Smooth muscle cell (in vitro differentiated cells): ENCODE measurements at regions not wholly inside any gene's neighbourhood (a gene's known extent, or its start where the extent isn't known, plus 50 kb on each side); places are given as distances from the start of the nearest gene placed in this dataset.

ENCODE experiments used
- DNase-seq: peaks from one replicate; lab custom pipeline; 2025; ENCODE audit not compliant: unreplicated experiment; lab: John Stamatoyannopoulos, UW
- H2AFZ ChIP-seq: fragments of 200-600 bp; sonication (generic); 2 replicates; pipeline ENCODE4 v1.6.0; 2016; ENCODE audit warnings: antibody characterized with exemption, low read depth, mild to moderate bottlenecking
- H3F3A ChIP-seq: fragments of 200-600 bp; sonication (generic); 2 replicates; pipeline ENCODE4 v1.6.0; 2017; ENCODE audit warnings: antibody characterized with exemption, low read depth
- H3K27ac ChIP-seq: fragments of 200-600 bp; sonication (generic); 2 replicates; pipeline ENCODE4 v1.5.1; 2016; ENCODE audit warnings: low read depth, mild to moderate bottlenecking
- H3K27me3 ChIP-seq: fragments of 200-600 bp; sonication (generic); 2 replicates; pipeline ENCODE4 v1.6.1; 2016; ENCODE audit warnings: low read depth, mild to moderate bottlenecking
- H3K36me3 ChIP-seq: fragments of 200-600 bp; sonication (generic); 2 replicates; pipeline ENCODE4 v1.5.1; 2016; ENCODE audit warnings: low read depth
- H3K4me1 ChIP-seq: fragments of 200-600 bp; sonication (generic); 2 replicates; pipeline ENCODE4 v1.5.1; 2016; ENCODE audit warnings: low read depth
- H3K4me2 ChIP-seq: fragments of 200-600 bp; sonication (generic); 2 replicates; pipeline ENCODE4 v1.6.0; 2016; ENCODE audit warnings: mild to moderate bottlenecking
- H3K4me3 ChIP-seq: fragments of 200-600 bp; sonication (generic); 2 replicates; pipeline ENCODE4 v1.5.1; 2016; ENCODE audit warnings: mild to moderate bottlenecking
- H3K79me2 ChIP-seq: fragments of 200-600 bp; sonication (generic); 2 replicates; pipeline ENCODE4 v1.6.0; 2016; ENCODE audit warnings: low read depth, mild to moderate bottlenecking
- H3K9ac ChIP-seq: fragments of 200-600 bp; sonication (generic); 2 replicates; pipeline ENCODE4 v1.6.0; 2016; ENCODE audit warnings: low read depth
- H3K9me3 ChIP-seq: fragments of 200-600 bp; sonication (generic); replicated peaks from 2 replicates; pipeline ENCODE4 v1.5.1; 2016; ENCODE audit warnings: low read depth
- H4K20me1 ChIP-seq: fragments of 200-600 bp; sonication (generic); 2 replicates; pipeline ENCODE4 v1.6.0; 2016; ENCODE audit warnings: low read depth
- WGBS: methylation state at CpG from one replicate; pipeline ENCODE4 v1.1.7; 2016; ENCODE audit warnings: low lambda C conversion rate; 5-methylcytosine and 5-hydroxymethylcytosine counted together
- TF ChIP-seq, protein P1 (sequence below): fragments of 200-600 bp; sonication (generic); IDR thresholded peaks from 2 replicates; pipeline ENCODE4 v1.5.1; 2017; ENCODE audit warnings: borderline replicate concordance, mild to moderate bottlenecking, antibody characterized with exemption; ENCODE audit not compliant: insufficient read depth, poor library complexity, severe bottlenecking

DNA sequence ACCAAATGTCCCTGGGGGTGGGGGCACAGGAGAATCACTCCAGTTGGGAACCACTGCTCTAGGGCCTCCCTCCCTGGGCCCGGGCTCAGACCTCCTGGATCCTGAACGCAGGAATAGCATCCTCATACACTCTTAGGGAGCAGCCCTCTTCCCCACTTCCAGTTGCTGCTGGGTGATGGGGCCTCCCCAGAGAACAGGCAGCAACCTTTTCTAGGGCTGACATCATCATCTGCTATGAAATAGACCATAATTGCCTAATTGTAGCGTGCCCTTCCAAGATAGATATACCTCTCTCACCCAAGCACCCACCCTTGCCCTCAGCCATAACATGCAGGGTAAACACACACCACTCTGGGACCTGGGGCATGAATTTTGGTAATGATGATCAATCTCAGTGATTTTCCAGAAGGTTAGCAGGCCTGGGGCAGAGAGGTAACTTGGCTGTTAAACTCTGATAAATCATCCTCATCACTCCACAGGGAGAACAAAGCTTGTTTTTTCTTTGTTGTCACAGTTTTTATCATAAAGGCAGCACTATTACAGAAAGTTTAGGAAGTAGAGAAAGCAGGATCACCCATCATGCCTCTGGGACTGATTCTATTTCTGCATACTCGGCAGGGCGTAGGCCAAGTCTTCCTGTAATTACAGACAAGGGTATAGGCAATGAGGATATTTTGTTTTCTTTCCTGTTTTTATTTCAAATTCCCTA lies 88.3 kb upstream of the PRDM11 start:
- TF ChIP-seq, protein P1, sequence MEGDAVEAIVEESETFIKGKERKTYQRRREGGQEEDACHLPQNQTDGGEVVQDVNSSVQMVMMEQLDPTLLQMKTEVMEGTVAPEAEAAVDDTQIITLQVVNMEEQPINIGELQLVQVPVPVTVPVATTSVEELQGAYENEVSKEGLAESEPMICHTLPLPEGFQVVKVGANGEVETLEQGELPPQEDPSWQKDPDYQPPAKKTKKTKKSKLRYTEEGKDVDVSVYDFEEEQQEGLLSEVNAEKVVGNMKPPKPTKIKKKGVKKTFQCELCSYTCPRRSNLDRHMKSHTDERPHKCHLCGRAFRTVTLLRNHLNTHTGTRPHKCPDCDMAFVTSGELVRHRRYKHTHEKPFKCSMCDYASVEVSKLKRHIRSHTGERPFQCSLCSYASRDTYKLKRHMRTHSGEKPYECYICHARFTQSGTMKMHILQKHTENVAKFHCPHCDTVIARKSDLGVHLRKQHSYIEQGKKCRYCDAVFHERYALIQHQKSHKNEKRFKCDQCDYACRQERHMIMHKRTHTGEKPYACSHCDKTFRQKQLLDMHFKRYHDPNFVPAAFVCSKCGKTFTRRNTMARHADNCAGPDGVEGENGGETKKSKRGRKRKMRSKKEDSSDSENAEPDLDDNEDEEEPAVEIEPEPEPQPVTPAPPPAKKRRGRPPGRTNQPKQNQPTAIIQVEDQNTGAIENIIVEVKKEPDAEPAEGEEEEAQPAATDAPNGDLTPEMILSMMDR: no peak
- Histone ChIP-seq H3F3A (no peaks in the 10 kb centered on the region), H3K27me3 (no peaks in the 10 kb centered on the region), H4K20me1 (no peaks in the 10 kb centered on the region), H3K9ac (no peak overlapping the region), H3K4me1 (peaks cover 15% of the 10 kb centered on the region), H3K4me2 (no peak overlapping the region), H3K79me2 (no peaks in the 10 kb centered on the region), H3K27ac (no peak overlapping the region), H3K4me3 (no peak overlapping the region), H2AFZ (no peak overlapping the region), H3K36me3 (no peaks in the 10 kb centered on the region), H3K9me3 (no peaks in the 10 kb centered on the region)
- DNase-seq: no peak
- 89% methylated on average over 5 of the region's 5 CpGs for WGBS

DNA sequence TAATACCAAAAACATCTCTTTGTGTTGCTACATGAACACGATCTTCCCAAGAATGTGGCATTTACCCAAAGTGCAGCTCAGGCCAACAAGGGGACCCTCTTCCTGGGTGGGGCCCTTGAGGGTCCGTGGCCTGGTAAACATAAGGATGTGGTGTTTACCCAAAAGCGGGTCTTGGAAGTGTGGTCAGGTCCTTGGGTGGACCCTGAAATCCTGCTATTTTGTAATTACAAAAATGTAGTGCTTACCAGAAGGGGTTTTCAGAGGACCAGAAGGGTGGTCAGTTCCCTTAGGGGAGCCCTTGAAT lies 87.8 kb upstream of the PRDM11 start:
- no peak overlapping the region for H3K9ac ChIP-seq
- peaks cover 15% of the 10 kb centered on the region for H3K4me1 ChIP-seq
- 91% methylated on average over 3 of the region's 3 CpGs for WGBS

DNA sequence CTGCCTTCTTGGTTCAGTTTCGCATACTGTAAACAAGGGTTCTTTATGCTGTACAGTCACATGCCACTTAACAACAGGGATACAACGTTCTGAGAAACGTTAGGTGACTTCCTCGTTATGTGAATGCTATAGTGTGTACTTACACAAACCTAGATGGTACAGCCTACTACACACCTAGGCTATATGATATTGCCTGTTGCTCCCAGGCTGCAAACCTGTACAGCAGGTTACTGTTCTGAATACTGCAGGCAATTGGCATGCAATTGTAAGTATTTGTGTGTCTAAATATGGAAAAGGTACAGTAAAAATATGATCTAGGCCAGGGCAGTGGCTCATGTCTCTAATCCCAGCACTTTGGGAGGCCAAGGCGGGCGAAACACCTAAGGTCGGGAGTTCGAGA lies 85.7 kb upstream of the PRDM11 start:
- H3K79me2 ChIP-seq: no peaks in the 10 kb centered on the region
- H2AFZ ChIP-seq: no peak overlapping the region
- TF ChIP-seq, protein P1: no peak
- H3K4me2 ChIP-seq: no peak overlapping the region
- no peak for DNase-seq
- 89% methylated on average over 8 of the region's 8 CpGs for WGBS
- H3K36me3 ChIP-seq: no peaks in the 10 kb centered on the region
- no peaks in the 10 kb centered on the region for H3K27me3 ChIP-seq
- H3K9me3 ChIP-seq: no peaks in the 10 kb centered on the region
- no peak overlapping the region for H3K4me3 ChIP-seq
- no peak overlapping the region for H3K27ac ChIP-seq
- no peaks in the 10 kb centered on the region for H4K20me1 ChIP-seq
- peaks cover 15% of the 10 kb centered on the region for H3K4me1 ChIP-seq
- H3K9ac ChIP-seq: no peak overlapping the region
- H3F3A ChIP-seq: no peaks in the 10 kb centered on the region

More for the DNA sequence above, 87.8 kb upstream of the PRDM11 start:
- Histone ChIP-seq H3K9me3 (no peaks in the 10 kb centered on the region), H3K36me3 (no peaks in the 10 kb centered on the region), H3F3A (no peaks in the 10 kb centered on the region), H2AFZ (no peak overlapping the region), H4K20me1 (no peaks in the 10 kb centered on the region), H3K4me3 (no peak overlapping the region), H3K79me2 (no peaks in the 10 kb centered on the region), H3K27me3 (no peaks in the 10 kb centered on the region), H3K27ac (no peak overlapping the region), H3K4me2 (no peak overlapping the region)
- no peak for DNase-seq
- TF ChIP-seq, protein P1: no peak

DNA sequence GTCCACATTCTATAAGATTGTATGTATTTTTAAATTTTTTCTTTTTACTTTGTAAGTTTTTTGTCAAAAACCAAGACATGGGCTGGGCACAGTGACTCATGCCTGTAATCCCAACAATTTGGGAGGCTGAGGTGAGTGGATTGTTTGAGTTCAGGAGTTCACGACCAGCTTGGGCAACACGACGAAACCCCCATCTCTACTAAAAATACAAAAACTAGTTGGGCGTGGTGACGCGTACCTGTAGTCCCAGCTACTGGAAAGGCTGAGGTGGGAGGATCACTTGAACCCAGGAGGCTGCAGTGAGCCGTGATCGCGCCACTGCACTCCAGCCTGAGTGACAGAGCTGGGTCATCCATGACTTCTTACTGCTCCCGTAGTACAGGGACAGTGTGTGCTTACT lies 84.8 kb upstream of the PRDM11 start:
- no peak for DNase-seq
- no peaks in the 10 kb centered on the region for H3F3A ChIP-seq
- H3K79me2 ChIP-seq: no peaks in the 10 kb centered on the region
- no peaks in the 10 kb centered on the region for H3K9me3 ChIP-seq
- H3K4me3 ChIP-seq: no peak overlapping the region
- H3K36me3 ChIP-seq: no peaks in the 10 kb centered on the region
- H3K4me1 ChIP-seq: peaks cover 10% of the 10 kb centered on the region
- no peak overlapping the region for H3K27ac ChIP-seq
- no peaks in the 10 kb centered on the region for H3K27me3 ChIP-seq
- no peak overlapping the region for H2AFZ ChIP-seq
- H3K9ac ChIP-seq: no peak overlapping the region
- TF ChIP-seq, protein P1: no peak
- H4K20me1 ChIP-seq: no peaks in the 10 kb centered on the region
- no peak overlapping the region for H3K4me2 ChIP-seq
- WGBS: 93% methylated on average over 10 of the region's 10 CpGs
